ENCODE measurements at regions not wholly inside any gene's neighbourhood (a gene's known extent, or its start where the extent isn't known, plus 50 kb on each side); places are given as distances from the start of the nearest gene placed in this dataset.
A peak's percentile ranks its signal among the peaks of the same experiment; 100 is the strongest.

- no peak for DNase-seq (ENCODE audit: low spot score)
These were observed 51.0 kb upstream of the TNC start for GRCh38 chr9:115169003-115169402.

- DNase-seq (ENCODE audit: low spot score): no peak
These were observed 52.6 kb upstream of the TNC start for GRCh38 chr9:115170358-115171073.

GRCh38 chr9:115171921-115172388, 54.0 kb upstream of the TNC start:
- no peak for DNase-seq (ENCODE audit: low spot score)

DNA sequence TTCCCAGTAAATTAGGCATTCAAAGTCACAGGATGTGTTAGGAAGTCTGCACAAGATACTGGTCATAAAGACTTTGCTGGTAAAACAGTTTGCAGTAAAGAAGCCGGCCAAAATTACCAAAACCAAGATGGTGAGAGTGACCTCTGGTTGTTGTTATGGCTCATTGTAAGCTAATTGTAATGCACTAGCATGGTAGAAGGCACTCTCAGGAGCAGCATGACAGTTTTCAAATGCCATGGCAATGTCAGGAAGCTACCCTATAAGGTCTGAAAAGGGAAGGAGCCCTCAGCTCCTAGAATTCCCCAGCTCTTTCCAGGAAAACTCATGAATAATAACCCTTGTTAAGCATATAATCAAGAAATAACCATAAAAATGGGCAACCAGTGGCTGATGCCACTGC, 64.3 kb upstream of the TNC start:
- no peak for DNase-seq (ENCODE audit: low spot score)

- no peak for DNase-seq (ENCODE audit: low spot score)
These were observed 65.5 kb upstream of the TNC start for GRCh38 chr9:115183436-115183835.

DNA sequence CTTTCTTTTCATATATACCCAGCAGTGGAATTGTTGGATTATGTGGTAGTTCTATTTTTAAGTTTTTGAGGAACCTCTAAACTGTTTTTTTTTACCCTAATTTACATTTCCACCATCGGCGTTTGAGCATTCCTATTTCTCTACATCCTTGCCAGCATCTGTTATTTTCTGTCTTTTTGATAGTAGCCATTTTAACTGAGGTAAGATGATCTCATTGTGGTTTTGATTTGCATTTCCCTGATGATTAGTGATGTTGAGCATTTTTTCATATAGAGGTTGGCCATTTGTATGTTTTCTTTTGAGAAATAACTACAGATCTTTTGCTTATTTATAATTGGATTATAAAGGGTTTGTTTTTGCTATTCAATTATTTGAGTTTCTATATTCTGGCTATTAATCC, 71.7 kb upstream of the TNC start:
- DNase-seq (ENCODE audit: low spot score): no peak

DNA sequence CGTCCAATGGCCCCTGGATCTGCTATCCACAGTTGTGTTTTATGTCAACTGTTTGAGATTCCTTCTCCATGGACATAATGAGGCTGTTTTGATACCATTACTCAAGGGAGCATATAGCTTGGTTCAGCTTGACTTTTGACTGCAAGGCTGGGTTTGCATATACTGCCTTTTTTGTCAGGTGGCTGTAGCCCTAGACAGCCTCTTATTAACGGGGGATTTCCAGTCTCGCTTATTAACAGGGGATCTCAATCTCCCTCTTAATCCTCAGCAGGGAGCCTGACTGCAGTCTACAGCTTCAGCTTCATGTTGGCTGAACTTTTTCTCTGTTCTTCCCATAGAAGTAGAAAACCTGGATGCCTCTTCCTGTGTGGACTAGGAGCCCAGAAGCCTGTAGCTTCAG, 73.7 kb upstream of the TNC start:
- DNase-seq (ENCODE audit: low spot score): no peak

DNA sequence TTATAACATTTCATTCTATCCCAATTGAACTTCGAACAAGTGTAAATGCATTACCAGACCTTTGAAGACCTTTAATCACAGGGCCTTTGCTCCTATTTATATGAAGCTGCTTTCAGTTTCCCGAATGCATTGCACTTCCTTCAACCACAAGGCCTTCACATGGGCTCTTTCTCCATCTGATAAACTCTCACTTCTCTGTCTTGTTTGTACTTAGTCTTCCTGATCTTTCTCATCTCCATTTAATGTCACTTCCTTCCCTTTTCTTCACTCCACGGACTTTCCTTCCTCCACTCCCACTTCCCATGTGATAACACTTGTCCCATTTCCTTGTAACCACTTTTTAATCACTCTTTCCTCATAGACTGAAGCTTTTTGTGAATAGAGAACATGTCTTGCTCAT, 74.3 kb upstream of the TNC start:
- no peak for DNase-seq (ENCODE audit: low spot score)

DNA sequence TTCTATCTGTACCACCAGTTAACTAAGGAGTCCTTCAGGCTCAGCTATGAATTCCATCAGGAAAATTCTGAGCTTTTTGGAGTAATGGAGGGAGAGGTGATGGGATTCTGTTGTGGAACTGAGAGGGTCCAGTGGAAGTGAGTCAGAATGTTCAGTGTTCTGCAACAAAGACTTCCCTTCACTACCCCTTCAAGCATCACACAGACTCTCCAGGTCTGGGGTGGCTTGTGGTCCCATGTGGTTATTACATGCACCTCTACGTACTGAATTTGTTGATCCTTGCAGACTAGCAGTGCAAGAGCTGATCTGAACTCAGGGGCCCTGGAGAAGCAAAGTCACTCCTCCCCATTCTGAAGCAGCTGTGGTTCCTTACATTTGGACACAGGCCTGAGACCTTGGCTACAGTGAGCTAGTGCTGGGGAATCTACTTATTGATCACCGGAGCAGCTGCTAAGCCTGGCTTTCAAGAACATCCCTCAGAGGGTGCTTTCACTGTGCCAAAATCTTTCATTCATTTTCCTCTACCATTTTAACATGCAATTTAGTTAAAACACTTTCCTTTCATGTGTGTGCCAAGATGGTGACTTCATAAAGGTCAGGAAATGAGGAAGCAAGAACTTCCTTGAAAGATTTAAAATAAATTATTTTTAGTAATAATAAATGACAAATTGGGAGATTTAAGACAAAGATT, 75.0 kb upstream of the TNC start:
- DNase-seq (ENCODE audit: low spot score): no peak

DNA sequence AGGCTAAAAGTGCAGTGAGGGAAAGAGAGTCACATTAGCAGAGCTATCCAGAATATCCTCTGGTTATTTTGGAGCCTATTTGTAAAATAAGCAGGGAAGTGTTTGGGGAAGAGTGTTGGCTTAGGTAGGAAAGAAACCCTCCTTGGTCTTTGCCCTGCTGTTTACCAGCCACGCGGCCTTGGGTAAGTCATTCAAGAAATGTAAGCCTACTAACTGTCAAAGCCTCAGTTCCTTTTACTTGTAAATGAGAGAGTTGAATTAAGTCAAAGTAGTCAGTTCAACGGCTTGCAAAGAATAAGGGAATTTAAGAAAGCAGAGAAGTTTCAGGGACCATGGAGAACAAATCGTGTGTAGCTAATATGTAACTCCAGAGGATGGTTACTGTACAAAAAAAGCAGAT, 75.8 kb upstream of the TNC start:
- DNase-seq (ENCODE audit: low spot score): no peak

GRCh38 chr9:115194216-115194615, 76.3 kb upstream of the TNC start:
- no peak for DNase-seq (ENCODE audit: low spot score)

GRCh38 chr9:115195912-115196311, 78.0 kb upstream of the TNC start:
- DNase-seq (ENCODE audit: low spot score): no peak

DNA sequence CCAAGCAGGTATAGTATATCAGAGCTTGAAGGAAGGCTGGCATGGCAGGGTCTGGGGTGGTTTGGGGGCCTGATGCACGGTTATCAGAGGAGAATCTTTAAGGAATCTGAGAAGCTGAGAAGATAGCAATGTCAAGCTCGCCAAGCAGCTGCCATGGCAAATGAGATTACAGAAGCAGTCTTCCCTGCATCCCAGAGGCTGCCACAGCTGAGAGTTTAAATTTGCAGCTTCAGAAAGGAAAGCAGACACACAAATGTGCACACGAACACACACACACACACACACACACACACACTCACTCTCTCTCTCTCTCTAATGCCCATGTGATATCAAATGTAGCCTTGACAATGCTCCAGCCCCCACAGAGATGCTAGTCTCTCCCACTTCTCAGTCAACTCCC, 79.0 kb upstream of the TNC start:
- no peak for DNase-seq (ENCODE audit: low spot score)

- no peak for DNase-seq (ENCODE audit: low spot score)
These were observed 80.0 kb upstream of the TNC start for GRCh38 chr9:115198001-115198400.

GRCh38 chr9:115200711-115201505, 83.0 kb upstream of the TNC start:
- DNase-seq (ENCODE audit: low spot score): no peak

DNA sequence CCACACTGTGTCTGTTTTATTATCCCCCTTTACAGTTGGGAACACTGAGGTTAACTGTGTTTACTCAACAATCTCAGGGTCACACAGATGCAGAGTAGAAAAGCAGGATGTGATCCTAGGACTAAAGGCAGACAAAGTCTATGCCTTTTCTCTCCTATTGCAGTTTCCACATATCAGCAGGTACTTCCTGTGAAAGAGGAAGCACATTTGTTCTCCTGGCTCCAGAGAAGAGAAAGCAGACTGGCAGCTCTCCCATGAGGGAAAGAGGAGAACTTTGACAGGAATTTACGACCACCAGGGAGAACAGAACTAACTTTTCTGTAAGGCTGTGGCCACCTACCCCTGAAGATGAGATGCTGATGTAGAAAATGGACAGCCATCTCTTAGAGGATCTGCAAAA, 84.2 kb upstream of the TNC start:
- DNase-seq (ENCODE audit: low spot score): no peak

DNA sequence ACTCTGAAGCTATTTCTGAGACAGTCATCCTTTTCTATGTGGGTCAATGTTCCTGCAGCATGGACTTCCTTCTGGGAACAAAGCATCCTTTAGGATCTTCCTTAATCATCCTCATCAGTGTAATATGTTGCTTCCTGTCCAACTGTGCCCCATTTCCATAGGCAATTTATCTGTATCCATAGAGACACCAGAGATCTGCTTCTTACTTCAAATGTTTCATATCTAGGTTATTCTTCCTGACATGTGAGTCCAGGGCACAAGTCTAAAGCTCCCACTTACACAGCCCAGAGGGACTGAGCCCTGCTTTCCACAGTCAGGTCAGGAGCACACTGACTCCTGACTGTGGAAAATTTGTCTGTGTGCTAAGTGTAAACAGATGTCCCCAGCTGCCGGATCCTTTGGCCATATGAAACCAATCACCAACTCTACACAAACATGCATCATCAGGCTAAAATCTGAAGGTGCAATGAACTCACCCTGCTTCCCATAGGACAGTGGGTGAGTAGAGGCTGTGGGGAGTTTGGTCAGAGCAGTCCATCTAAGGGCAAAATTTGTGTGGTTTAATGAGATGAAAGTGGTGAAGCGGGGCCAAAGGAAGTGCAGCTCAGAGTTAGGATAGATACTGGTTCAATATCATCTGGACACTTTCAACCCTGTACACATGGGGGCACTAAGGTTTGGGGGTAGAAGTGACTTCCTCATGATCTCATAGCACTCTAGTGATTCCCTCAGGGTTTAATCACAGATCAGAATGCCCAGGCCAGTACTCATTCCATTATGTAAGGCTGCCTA, 85.2 kb upstream of the TNC start:
- no peak for DNase-seq (ENCODE audit: low spot score)

GRCh38 chr9:115204904-115205453, 87.0 kb upstream of the TNC start:
- DNase-seq (ENCODE audit: low spot score): peak; percentile 74

- peak; percentile 55 for DNase-seq (ENCODE audit: low spot score)
These were observed 89.3 kb upstream of the TNC start for GRCh38 chr9:115207003-115207836.

- DNase-seq (ENCODE audit: low spot score): no peak
These were observed 90.5 kb upstream of the TNC start for GRCh38 chr9:115208501-115208900.
